ENCODE measurements at regions not wholly inside any gene's neighbourhood (a gene's known extent, or its start where the extent isn't known, plus 50 kb on each side); places are given as distances from the start of the nearest gene placed in this dataset.

GRCh38 chr6:15008269-15008668, 237.6 kb upstream of the JARID2 start:
- TF ChIP-seq CTCF (IDR thresholded peaks at IDR 0.05; ENCODE audit: low read length) (no peak), EZH2 (optimal IDR thresholded peaks at IDR 0.05; ENCODE audit: low read depth, low read length) (no peak), EZH2phosphoT487 (IDR thresholded peaks at IDR 0.05; ENCODE audit: low read length) (no peak)

All from MM.1S (cell line).